Activated naive CD4-positive, alpha-beta T cell treated with Interleukin-2 at 50 U/mL for 16 hours (primary cell): ENCODE measurements at regions not wholly inside any gene's neighbourhood (a gene's known extent, or its start where the extent isn't known, plus 50 kb on each side); places are given as distances from the start of the nearest gene placed in this dataset.

Experiments
- DNase-seq: peaks from one replicate; pipeline ENCODE4 v3.0.0-alpha.2; 2020

- DNase-seq = no peak
Measured at GRCh38 chr16:50992350-50993032, 158.6 kb downstream of the SALL1 start.

- DNase-seq = no peak
Measured at GRCh38 chr16:50991436-50991835, 159.6 kb downstream of the SALL1 start.

DNA sequence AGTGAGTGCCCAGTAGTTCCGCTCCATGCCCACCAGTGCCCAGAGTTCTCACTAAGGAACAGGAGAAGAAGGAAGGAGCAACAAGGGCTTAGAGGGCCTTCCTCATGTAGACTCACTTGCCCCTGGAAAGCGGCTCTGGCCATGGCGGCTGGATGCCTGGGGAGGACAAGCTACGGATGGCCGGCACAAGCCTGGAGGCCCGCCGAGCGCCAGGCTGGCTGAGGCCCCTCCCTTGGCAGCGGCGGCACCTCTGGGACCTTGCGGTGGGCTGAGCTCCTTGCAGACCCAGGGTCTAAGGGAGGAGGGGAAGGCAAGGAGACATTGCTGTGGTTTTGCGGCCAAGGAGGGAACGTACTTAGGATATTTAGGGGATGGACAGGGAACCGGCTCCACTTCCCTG is 160.1 kb downstream of the SALL1 start:
- no peak for DNase-seq

DNA sequence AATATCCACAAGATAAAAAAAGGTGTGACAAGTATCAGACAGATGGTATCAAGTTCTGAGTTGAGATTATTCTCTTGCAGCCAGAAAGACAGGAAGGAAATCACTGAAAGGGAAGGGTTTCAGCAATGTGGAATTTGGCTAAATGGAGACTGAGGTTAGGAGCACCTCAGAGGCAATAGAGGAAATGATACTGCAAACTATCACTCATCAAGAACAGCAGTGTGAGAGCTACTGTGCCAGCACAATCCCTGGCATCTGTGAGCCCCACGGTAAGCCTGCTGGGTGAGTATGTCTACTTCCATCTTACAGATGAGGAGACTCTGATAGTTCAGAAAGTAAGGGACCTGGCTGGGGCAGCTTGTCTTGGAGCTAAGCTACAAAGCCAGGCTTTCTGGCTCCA is 162.0 kb downstream of the SALL1 start:
- DNase-seq = no peak

DNA sequence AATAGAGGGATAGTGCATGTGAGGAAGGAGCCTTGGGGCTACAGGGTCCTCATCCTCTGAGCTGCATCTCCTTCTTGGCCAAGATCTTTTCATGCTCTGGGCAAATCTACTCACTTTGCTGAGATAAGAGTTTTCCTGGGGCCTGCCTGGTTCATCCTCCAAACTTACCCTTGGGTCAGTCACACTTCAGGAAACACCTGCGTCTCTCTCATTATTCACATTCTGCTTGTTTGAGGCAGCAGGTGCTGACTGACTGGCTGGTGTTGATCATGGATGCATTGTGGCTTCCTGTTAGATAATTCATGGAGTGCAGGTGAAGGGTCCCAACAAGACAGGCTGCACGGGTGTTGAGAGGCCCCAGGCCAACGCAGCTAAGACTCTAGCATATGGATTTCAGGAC is 162.6 kb downstream of the SALL1 start:
- DNase-seq = no peak

DNA sequence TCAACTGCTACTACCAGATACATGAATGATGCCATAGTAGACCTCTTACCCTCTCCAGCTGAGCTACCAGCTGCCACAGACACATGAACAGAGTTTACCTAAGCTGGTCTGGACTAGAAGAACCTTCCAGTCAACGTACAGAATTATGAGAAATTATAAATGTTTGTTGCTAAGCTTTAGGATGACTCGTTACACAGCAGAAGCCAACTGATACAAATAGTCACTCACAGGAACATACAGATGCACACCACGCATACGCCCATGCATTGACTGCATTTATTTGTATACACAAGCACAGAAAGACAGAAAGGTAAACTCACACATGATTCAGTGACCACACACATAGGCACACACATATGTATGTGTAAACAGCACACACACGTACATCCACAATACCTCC is 164.6 kb downstream of the SALL1 start:
- no peak for DNase-seq

- no peak for DNase-seq
Measured at GRCh38 chr16:50985733-50986132, 165.3 kb downstream of the SALL1 start.

DNA sequence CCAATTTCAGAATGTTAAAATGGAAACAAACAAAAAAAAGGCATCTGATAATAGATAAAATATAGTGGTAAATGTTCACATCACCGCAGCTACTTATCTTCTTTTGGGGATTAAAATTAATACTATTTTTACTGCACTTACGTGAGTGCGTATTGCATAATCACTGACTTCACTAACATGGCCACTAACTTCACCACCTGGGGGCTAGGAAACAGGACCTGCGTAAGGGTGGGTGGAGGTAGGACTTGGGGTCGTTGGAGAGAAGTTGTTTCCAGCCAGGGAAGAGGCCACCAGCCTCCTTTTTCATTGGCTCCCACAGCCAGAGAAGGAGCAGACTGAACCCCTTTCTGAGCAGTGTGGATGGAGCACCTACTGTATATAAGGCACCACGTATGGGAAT is 166.4 kb downstream of the SALL1 start:
- DNase-seq = no peak

DNA sequence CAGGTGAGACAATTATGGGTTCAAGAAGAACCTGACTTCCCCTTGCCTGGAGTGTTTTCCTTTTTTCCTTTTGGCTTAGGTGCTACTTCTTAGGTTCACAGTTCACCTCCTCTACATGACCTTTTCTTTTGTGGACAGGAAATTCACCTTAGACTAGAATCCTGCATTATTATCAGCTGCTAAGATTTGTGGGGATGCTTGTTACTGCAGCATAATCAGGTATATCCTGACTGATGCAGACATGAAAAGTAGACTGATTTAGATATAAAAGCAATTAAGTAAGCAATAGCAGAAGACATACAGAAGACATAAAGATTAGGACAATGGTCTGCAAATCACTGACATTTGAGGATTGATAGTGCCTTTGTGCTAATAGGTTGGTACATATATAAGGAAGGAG is 168.3 kb downstream of the SALL1 start:
- no peak for DNase-seq

DNA sequence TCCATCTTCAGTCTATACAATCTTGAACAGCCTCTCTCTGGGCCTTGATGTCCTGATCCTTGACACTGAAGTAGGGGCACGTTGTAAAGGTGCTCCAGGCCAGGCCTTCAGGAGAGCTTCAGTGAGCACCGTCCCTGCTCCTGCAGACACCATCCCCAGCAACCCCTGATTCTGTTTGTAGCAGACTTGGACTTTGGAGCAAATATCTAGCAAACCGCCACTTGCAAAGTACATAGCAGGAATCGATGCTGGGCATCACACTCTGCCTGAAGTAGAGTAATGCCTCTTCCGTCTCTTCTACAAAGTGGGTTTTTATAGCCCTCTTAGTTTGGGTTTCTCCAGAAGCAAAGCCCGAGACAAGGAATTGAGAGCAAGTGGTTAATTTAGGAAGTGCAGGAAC is 169.1 kb downstream of the SALL1 start:
- DNase-seq = no peak

DNA sequence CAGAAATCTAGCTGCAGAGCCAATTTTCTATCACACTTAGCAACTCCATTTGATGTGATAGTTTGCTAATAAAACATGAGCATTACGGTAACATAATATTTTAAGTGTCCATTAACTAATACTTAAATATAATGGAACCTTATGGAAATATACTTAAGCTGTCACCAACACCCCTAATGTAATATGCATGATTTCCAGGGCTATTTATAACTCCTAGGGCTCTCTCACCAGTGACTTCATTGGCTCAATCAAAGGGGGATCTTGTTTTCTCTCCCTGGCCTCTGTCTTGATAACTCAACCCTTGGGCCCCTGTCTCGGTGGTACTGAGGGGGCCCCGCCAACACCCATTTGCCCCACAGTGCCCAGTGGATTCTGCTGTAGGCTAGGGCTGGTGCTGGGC is 170.4 kb downstream of the SALL1 start:
- DNase-seq = no peak

DNA sequence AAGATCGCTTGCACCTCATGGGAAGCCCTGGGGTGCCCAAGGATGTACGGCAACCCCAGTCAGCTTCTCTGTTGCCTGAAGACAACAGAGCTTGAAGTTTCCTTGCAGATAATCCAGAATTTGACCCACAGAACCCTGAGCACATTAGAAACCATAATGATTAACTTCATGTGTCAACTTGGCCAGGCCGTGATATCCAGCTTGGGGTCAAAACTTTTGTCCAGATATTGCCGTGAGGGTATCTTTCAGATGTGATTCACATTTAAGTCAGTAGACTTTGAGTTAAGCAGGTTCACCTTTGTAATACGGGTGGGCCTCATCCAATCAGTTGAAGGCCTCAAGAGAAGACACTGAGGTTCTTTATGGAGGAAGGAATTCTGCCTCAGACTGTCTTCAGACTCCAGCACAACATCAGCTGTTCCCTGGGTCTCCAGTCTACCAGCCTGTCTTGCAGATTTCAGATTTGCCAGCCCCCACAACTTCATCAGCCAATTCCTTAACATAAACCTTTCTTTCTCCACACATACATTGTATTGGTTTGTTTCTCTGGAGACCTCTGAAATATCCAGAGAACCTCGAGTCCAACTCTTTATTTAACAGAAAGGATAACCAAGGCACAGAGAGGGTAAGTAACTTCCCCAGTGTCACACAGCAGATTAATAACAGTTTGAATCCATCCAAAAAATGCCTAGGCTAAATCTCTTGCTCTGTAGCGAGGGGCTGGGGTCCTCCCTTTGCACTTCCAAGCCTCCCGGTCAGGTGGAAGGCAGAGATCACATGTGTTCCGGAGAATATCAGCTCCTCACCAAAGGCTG is 171.1 kb downstream of the SALL1 start:
- DNase-seq = no peak

DNA sequence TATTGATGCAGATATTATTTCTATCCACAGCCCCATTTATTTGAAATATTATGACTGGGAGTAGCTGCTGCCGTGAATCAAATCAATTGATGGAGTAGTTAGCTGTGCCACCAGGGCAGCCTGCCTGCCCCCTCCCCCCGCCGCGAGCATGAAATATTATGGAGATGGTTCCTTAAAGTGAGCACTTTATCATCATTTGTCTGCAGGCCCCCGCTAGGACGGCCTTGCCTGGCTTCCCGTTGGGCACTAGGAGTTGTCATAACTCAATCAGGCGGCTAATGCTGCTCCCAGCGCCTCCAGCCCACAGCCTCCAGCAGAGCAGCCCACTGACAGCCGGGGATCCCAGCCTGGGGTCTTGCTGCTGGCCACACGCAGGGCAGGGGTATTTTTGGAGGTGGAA is 173.9 kb downstream of the SALL1 start:
- no peak for DNase-seq

DNA sequence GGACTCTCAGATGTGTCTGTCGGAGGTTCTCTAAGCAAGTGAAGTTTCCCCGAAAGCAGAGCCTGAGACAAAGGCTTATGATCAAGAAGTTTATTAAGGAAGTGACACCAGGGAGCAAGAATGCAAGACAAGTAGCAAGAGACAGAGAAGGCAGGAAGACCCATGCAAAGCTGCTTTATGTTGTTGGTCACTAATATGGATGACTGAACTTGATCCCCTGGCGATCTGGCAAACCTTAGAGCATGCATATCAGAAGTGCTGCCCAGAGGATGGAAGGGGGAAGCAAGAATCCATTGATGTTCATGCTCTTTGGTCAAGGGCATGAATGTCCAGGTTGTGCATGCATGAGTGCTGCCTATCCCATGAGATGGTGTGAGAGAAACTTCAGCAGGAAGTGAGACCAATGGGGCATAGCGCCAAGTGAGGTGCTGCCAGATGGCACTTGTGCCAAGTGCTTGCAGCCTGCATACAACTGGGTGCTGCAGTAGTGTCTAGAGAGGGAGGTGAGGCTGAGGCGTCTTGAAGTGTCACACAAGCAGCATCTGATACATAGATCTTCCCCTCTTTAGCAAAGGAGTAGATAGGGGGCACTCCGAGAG is 176.5 kb downstream of the SALL1 start:
- DNase-seq = no peak

DNA sequence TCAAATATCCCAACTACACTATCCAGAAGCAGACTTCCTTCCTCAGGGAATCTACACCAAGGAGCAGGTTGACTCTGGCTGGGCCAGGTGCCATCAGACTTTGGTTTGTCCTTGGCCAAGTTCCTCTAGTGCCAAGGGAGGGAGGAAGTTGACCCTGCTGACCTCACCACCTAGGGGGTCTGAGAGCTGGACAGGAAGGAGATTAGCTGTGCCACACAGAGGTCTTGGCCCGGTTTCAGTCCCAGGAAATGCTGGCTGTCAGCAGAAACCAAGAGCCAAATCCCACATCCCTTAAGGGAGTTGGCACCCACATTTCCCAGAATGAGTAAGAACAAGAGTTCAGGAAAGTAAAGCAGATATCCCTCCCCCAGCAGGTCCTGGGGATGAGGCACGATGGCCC is 178.2 kb downstream of the SALL1 start:
- no peak for DNase-seq

DNA sequence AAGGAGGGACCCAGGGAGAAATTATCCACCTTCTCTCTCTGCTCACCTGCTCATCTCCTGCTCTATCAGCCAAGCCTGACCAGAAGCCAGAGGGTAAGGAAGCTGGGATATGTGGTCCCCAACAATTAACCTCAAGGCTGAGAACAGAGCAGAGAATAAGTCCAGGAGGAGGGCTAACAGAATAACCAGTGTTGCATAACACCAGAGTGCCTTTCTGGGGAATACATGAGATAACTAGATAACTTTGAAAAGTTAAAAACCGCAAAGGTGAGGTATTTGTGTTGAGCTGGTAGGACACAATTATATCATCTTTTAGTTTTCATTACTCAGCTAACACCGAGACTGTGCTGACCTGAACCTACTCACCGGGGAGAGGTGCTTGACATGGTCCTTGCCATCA is 180.8 kb downstream of the SALL1 start:
- DNase-seq = no peak

DNA sequence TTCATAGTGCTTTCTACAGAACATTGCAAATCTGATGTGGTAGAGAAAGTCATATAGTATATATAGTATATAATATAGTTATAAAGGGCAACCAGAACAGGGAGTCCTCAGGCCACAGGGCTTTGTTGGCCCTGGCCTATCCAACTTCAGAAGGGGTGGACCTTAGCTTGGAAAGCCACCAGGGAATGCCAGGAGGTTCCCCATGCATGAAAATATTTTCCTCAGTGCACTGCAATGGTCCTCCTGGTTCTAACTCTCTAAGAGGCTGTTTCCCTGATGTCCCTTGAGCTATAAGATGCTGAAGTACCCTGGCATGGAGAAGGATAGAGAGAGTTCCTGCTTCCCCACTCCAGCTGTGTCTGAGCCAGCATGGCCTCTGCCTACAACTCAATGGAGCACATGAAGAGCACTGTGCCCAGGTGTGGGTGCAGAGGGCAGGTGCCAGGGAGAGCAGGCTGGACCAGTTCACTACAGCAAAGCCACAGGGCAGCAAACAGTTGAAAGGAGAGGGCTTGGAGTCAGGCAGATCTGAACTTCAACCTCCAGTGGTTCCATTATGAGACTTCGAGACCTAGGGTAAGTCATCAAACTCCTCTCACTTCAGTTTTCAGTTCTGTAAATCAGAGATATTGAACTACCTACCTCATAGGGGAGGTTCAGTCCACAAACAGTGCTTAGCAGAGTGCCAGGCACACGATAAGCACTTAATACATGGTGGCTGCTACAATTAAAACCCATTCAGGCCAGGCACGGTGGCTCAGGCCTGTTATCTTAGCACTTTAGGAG is 183.1 kb downstream of the SALL1 start:
- DNase-seq = no peak

- DNase-seq = no peak
Measured at GRCh38 chr16:50964491-50964890, 186.6 kb downstream of the SALL1 start.

DNA sequence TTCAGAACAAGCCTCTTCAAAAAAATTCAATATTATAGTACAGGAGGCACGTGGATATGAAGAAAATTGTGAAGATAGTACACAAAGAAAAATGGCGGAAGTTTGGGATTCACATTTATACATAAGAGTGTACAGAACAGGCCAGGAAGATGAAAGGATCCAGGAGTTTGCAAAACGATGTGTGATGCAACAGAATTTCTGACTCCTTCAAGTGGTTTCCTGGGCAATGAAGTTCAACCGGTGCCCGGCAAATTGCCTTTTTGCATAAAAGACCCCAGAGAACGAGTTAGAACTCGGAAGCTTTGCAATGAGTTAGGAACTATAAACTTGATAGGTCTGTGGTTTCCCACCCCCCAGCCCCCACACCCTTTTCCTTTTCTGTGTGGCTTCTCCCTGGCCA is 189.1 kb downstream of the SALL1 start:
- no peak for DNase-seq

DNA sequence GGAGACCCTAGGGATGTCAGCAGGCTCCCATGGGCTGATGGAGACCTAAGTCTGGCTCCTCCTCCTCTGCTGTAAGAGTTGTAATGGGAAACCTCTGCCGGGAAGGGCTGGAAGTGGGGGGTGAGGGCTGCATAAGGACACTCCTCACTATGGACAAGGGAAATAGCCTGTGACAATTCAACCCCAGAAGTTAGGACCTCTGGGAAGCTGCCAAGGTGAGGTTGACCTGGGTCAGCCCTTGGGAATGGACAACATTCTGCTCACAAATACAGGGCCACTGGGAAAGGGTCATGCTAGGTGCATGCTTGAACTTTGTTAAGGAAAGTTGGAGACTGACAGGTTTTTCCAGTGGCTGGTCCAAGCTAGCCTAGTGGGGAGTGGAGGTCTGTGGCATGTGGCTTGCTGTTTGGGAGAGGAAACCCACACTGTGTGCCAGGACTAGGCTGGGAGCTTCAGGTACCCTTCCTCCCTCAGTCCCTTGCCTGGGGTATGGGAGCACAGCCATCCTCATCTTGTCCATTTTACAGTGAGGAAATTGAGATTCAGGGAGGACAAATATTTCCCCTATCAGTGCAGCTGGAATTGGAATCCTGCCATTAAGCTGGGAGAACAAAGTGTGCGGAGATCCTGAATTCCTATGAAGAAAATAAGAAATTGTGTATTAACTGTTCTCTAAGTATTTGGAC is 190.4 kb downstream of the SALL1 start:
- DNase-seq = no peak

GRCh38 chr16:50957056-50957455 is 194.0 kb downstream of the SALL1 start:
- no peak for DNase-seq

- DNase-seq = no peak
Measured at GRCh38 chr16:50956637-50957036, 194.4 kb downstream of the SALL1 start.

DNA sequence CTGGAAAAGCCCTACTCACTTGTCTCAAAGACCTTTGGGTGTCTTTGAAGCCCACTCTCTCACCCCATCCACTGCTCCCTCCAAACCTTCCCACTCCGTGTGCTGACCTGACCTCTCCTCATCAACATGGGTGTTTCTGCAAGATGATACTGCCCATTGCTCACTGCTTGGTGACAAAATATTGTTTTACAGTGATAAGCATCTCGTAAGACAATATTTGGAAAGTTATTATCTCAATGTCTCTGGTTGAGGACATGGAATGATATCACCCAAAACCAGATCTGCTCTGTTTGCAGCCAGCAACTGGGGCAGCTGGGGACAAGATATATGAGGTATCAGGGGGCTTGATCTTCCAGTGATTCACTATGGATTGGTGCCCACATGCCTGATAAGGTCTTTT is 195.8 kb downstream of the SALL1 start:
- no peak for DNase-seq
